ENCODE measurements at regions not wholly inside any gene's neighbourhood (a gene's known extent, or its start where the extent isn't known, plus 50 kb on each side); places are given as distances from the start of the nearest gene placed in this dataset.

DNA sequence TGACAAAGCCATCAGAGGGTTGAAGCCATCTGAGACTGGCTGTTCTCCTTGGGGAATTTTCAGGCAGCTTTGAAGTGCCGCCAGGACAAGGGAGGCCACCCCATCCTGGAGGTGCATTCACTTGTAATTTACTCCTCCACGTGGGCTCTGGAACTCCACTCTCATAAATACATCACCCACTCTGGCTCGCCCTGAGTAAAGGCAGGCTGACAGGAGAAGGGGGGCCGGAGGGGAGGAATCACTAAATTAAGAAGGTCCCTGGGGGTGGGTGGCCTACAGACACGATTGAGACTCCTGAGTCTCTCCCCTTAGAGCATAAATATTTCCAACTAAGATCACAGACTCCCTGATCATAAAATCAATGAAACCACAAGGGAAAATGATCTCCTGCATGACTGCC is 56.3 kb upstream of the HNF1B start:
- TF ChIP-seq CTCF (IDR thresholded peaks at IDR 0.05 in 4 of 5, conservative IDR thresholded peaks at IDR 0.05 in 1 of 5) (no peak), POLR2A (IDR thresholded peaks at IDR 0.05) (no peak)

Data from gastrocnemius medialis (tissue), 4 donors.